ENCODE measurements at regions not wholly inside any gene's neighbourhood (a gene's known extent, or its start where the extent isn't known, plus 50 kb on each side); places are given as distances from the start of the nearest gene placed in this dataset.

- TF ChIP-seq CTCF (conservative IDR thresholded peaks at IDR 0.05; ENCODE audit: low read depth, low read length), result no peak
- no peak for TF ChIP-seq NFE2L2 (IDR thresholded peaks at IDR 0.05; ENCODE audit: low read depth, low read length)
- TF ChIP-seq CHD1 (IDR thresholded peaks at IDR 0.05; ENCODE audit: low read depth, low read length), result no peak
- no peak for TF ChIP-seq POLR2A (IDR thresholded peaks at IDR 0.05; ENCODE audit: low read depth, low read length)
- TF ChIP-seq RFX5 (IDR thresholded peaks at IDR 0.05; ENCODE audit: low read depth, low read length), result no peak
- no peak for TF ChIP-seq FOS (IDR thresholded peaks at IDR 0.05; ENCODE audit: low read depth, low read length)
These were observed 413.8 kb downstream of the BCL11B start for GRCh38 chr14:98858158-98858557.

Data from IMR-90 (cell line).